ENCODE measurements at regions not wholly inside any gene's neighbourhood (a gene's known extent, or its start where the extent isn't known, plus 50 kb on each side); places are given as distances from the start of the nearest gene placed in this dataset.
"Not testable (repeated sequence)": the region's sequence is repeated elsewhere in the genome, so short reads cannot be mapped to it uniquely, and the experiment has no call there.

DNA sequence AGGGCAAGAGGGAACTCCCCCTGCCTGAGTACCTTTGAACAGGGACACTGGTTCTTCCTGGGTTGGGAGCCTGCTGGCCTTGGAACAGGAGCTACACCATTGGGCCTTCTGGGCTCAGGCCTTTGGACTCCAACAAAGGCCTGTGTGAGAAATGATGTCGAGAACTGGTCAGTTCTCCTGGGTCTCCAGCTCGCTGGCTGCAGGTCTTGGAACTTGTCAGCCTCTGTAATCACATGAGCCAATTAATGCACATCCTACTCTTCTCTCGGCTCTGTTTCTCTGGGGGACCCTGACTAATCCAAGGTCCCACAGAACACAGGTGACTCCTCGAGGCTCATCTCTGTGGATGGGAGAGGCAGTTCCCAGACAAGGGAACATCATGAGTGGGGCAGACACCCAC lies 104.7 kb upstream of the PLGLB2 start:
- not testable (repeated sequence) for DNase-seq (ENCODE audit: low spot score)

DNA sequence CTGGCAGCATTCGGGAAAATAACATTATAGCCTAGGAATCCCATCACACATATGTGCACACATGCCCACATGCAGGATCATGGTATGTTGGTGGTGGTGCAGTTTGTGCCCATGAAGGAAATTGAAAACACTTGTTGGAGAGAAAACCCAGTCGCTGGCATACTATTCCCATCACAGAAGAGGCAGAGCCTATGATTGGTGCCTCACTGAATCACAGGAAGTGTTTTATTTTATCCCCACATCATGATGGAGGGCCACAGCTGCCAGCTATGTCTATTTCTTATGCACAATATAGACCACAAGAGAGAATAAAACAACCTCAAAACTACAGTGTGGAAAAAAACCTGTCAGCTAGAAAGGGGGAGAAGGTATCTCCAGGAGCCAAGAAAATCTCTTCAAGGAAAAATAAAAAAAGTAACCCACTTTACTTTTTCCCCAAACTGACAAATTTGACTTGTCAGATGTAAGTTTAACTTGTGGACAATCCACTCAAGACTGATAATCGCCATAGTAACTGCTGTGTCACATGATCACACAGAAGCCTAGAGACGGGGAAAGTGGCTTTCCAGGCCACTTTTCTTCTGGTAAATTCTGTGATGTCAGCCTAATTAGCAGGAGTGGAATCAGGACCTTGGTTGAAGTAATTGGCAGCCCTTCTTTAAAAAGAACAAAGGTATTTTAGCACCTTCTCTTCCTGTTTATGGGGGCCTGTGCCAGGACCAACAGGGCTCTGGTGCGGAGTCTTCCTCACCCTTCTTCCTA lies 100.0 kb upstream of the PLGLB2 start:
- not testable (repeated sequence) for DNase-seq (ENCODE audit: low spot score)

DNA sequence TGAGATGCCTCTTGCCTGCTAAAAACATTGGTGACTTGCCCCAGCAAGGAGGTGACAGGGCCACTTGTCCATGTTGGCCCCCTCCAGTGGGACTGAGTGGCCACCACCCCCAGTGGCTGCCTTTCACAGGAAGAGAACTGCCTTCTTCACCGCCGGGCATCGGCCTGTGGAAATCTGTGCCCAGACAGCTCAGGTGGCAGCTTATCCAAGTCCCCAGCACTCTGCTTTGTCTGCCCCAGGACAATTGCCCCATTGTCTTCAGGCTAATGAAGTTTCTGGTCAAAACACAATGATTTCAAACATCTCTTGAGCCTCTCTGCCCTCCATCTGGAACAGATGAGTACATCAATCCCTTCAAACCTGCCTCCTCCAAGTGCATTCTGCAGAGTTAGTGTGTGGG lies 99.1 kb upstream of the PLGLB2 start:
- DNase-seq (ENCODE audit: low spot score), result not testable (repeated sequence)

DNA sequence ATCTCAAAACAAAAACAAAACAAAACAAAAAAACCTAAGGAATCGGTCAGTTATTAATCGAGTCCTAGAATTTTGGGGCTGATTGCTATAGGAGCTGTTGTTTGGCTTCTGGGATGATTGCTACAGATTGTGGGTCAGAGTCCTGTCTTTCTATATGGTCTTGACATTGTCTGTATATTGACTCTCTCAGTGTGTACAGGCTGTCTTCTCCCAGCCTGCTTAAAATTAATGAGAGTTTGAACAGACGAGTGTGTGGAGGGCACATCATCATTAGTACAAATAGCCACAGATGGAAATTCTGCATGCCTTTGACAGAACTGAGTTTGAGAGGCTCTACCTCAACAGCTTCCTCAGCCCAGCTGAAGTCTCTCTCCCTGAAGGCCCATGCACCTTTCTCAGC lies 98.0 kb upstream of the PLGLB2 start:
- not testable (repeated sequence) for DNase-seq (ENCODE audit: low spot score)

DNA sequence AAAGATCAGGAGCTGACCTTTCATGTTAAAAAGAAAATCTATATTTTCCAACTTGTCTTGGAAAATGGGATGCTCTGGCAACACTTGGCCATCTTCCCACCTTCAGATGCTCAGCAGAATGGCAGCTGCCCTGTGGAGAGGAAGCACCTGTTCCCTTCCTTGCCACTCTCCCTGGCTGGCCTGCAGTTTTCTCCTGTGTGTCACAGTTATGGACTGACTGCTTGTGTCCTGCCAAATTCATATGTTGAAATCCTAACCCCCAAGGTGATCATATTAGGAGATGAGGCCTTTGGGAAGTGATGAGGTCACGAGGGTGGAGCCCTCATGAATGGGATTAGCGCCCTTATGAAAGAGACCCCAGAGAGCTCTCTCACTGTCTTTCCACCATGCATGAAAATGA lies 97.0 kb upstream of the PLGLB2 start:
- not testable (repeated sequence) for DNase-seq (ENCODE audit: low spot score)

DNA sequence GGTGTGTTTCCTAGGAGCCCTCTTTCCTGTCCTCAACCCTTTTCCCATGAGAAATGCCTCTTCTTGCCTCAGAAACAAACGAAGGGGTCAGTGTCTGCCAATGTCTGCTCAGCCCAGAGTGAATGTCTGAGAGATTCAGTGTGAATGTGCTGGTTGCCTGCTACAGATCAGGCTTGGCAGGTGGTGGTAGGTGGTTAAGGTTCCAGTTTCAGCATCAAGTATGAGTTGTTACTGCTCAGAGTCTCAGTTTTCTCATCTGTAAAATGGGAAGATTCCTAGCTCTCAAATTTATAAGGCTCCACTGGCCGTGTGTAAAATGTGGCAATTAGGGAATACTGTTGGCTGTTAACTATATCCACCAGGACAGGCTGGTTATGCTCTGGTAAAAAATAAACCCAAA lies 96.3 kb upstream of the PLGLB2 start:
- DNase-seq (ENCODE audit: low spot score), result not testable (repeated sequence)

DNA sequence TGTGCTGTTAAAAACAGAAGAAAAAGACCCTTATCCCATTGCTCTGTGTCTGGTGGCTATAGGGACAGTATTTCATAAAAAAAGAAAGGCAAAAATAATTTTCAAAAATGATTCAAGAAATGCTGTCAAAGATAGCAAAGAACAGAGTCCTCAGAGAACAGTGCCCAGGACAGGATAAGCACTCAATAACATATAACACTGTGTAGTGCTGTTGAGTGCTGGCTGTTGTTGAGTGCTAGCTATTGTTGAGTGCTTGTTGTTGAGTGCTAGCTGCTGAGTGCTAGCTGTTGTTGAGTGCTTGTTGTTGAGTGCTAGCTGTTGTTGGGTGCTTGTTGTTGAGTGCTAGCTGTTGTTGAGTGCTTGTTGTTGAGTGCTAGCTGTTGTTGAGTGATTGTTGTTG lies 94.5 kb upstream of the PLGLB2 start:
- not testable (repeated sequence) for DNase-seq (ENCODE audit: low spot score)

DNA sequence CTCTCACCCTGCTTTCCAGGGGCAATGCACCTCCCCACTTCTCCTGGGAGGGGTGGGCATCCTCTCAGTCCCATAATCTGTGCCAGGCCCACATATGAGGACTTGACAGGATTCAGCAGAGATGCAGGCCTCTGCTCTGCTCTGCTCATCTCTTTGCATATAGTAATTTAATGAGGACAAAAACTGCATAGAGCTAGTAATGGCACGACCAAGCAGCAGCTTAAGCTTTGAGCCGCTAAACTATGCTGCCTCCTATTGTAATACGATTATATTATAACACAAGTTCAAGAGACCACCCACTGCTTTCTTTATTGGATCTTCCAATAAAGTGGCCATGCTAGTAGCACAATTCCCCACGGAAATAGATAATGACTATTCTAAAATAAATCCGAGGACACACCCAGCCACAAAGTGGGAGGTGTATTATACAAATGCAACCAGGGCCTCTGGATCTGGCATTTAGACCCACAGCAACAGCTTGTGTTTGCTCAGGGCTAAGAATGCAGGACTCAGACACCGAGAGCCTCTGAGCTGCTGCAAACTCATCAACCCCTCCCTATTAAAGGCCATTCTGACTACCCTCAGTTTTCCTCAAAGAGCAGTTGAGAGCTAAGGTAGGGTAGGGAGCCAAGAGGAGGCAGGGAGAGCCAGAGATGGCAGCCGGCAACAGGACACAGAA lies 93.6 kb upstream of the PLGLB2 start:
- not testable (repeated sequence) for DNase-seq (ENCODE audit: low spot score)

DNA sequence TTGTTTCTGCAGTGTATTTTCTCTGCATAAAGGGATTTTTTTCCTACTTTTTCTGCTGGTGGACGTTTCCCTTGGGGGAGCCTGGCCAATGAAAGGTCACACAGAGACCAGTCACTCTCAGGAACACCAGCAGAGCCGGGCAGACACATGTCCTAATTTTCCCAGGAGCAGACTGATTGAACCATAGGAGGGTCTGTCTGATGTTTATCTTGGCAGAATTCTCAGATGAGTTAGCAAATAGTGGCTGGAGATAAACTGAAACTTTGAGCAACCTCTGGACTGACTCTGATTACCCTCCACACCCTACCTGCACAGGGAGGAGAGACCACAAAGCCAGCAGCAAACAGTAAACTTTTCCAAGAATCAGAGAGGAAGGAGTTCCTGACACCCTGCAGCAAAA lies 90.0 kb upstream of the PLGLB2 start:
- DNase-seq (ENCODE audit: low spot score), result not testable (repeated sequence)

DNA sequence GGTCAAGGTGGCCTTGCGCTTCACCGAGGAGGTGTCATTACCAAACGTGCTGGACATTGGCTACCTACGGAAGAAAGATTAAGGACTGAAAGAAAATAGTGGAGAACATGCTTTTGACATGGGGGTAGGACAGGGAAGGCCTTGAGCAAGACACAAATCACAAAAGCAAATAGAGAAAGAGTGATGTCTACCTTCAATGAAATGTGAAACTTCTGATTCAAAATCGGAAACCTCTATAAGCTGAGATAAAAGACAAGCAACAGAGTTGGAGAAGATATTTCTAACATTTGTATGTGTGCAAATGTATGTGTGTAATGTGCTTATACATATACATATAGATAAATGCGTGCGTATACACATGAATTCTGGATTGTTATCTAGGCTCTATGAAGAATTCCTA lies 89.5 kb upstream of the PLGLB2 start:
- DNase-seq (ENCODE audit: low spot score), result not testable (repeated sequence)

DNA sequence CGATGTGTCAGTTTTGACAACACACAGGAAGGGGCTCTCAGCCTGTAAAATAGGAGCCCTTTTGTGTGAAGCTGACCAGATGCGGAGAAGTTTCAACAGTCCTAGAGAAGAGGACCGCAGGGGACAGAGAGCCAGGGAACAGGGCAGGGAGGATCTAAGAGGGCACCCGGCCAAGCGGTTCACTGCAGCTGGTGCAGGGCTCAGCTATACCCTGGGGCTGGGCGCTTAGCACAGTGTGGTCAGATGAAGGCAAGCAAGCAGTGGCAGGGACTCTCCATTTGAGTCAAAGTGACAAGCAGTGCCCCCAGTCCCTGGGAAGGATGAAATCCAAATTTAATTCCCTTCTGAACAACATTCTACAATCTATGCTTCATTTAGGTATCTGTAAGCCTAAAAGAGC lies 88.9 kb upstream of the PLGLB2 start:
- not testable (repeated sequence) for DNase-seq (ENCODE audit: low spot score)

DNA sequence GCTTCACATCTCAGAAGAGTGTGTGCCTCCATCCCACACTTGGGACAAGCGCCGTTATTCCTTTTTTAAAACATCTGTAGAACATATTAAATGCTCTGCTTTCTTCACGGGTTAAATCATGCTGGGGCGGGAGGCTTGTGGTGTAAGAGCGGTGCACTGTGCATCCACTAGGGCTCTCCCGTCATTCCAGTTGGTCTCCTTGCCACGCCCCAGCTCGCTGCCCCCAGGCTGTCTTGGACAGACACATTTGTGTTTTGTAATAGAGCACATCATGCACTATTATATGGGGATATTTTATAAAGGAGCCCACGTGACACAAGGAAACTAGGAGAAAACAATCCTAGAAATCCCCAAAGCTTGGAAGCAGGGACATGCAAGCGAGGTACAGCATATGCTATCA lies 87.7 kb upstream of the PLGLB2 start:
- DNase-seq (ENCODE audit: low spot score), result not testable (repeated sequence)

DNA sequence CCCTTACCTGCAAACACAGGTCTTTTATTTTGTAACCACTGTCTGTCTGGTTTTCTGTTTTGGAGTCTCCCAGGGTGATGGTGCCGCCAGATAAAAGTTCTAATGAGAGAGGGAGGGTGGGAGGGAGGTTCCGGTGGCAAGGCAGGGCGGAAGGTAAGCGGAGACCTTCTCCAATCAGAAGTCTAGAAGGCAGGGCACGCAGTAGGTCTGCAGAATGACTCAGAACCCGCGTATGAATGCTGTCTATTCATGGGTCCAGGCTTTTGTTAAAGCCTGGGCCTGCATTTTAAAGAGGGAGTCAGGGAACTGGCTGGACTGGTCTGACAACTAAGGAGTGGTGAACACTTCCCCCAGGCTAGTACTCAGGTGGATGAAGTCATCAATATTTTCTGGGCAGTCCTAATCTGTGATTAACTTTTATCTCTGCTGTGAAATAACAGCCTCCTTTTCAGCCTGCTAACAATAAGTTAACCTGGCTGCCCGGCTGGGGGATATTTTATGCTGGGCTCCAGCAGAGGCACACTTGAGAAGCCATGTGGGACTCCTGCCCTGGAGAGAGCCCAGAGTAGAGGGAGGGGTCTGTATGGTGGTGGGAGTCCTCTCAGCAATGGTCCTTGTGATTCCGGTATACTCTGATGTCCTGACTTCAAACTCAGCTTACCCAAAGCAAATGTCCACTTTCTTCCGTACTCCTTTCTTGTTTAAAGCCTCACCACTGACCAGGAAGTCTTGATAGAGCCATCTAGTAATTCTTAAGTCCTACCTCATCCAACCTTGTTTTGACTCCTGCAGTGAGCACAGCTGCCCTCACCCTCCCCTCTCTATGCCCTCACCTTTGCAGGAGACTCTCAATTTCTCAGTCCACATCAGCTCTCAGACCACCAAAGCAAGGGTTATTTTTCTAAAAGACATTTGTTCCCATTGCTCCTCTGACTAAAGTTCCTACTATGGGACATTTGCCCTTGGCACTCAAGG lies 85.3 kb upstream of the PLGLB2 start:
- DNase-seq (ENCODE audit: low spot score), result peak; percentile 53

DNA sequence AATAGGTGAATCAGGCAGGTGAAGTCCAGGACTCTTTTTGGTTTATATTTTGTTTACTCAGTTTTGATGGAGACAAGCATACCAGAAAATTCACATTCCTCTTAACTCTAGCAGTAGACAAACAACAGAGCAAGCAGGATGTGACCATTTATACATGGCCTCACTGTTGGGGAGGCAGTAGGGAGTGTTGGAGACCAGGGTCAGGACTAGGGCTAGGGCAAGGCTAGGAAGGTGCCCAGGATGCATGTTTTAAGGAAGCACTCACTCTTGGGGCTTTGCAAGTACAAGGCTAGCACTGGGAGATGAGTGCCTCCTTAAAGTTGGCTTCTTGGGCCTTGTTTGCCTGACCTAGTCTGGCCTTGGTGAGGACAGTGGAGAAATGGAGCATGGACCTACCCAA lies 84.5 kb upstream of the PLGLB2 start:
- not testable (repeated sequence) for DNase-seq (ENCODE audit: low spot score)

DNA sequence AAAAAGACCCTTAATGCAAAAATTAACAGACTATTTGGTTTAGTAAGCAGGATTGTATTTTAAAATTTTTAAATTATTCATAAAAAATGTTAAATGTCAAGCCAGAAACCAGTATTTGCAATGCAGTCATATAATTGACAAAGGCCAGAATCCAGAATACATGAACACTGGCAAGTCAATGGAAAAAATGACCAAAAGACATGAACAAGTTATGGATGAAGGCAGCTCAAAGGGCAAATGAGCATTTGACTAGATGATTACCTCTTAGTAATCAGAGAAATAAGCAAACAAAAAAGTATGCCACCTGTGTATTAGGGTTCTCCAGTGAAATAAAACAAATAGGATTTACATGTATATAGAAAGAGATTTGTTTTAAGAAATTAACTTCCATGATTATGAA lies 80.9 kb upstream of the PLGLB2 start:
- not testable (repeated sequence) for DNase-seq (ENCODE audit: low spot score)

DNA sequence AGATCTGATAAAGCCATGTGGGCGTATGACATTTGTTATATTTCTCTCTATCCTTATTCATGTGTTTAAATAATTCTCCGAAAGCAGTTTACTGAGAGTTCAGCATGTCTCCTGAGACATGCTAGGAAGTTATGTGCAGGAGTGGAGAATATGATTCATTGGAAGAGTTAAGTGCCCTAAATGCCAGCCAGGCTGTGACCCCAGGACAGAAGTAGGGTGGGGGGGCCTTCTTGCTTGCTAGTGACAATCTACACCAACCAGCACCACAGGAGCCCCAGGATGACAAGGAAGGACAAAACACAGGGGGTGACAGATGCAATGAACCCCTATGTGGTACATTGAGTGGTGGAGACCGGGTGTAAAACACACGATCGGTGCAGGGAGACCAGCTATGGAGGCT lies 79.5 kb upstream of the PLGLB2 start:
- not testable (repeated sequence) for DNase-seq (ENCODE audit: low spot score)

DNA sequence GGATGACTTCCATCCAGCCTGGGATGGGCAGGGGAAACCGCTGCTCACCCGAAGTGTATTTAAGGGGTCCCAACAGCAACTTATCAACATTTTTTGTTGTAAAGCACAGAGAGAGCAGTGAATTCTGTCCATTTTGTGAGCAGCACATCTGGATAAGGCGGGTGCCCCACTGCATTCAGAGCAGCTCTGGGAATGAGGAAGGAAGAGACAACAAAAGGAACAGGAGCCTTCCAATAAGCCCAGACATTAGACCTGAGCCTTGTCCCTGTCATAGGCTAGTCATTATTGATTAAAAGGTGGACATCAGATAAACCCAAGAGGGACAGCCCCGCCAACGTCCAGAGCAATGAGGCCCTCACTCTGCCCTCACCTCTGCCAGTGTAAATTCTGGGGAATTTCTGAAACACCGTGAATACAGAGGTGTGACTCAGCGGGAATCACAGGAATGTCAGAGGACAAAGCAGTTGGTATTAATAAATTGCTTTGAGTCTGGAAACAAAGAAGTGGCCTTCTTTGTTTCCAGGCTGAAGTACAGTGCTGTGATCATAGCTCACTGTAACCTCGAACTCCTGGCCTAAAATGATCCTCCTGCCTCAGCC lies 78.2 kb upstream of the PLGLB2 start:
- not testable (repeated sequence) for DNase-seq (ENCODE audit: low spot score)

DNA sequence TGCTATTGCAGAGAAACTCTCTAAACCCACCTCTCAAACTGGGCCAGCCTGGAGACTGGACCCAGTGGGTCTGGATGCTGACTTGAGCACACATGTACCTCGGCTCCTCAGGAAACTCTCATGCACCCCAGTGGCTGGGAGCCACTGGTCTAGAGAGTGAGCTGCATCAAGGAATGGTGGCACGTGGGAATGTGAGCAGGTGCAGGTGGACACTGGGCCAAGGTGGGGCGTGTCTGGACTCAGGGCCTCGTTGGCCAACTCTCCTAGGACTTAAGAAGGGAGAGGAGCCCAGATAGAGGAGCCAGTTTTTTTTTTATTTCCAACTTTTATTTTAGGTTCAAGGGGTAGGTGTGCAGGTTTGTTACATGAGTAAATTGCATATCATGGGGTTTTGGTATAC lies 75.5 kb upstream of the PLGLB2 start:
- DNase-seq (ENCODE audit: low spot score), result not testable (repeated sequence)

DNA sequence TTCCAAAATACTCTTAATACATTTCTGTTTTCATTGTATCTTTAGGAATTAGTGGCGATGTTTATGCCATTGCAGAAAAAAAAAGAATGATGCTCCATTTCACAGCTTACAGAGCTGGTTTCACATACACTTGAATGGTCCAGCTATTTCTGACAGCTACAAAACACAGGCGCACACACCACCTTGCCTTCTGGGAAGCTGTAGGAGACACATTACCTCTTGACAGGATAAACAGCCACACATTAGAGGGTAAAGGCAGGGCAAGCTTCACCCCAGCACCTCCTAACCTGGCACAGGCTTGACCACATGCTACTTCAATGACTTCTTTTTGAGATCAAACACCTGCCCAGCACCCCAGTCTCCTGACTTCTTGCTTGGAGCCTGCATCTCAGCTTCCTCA lies 73.2 kb upstream of the PLGLB2 start:
- not testable (repeated sequence) for DNase-seq (ENCODE audit: low spot score)

DNA sequence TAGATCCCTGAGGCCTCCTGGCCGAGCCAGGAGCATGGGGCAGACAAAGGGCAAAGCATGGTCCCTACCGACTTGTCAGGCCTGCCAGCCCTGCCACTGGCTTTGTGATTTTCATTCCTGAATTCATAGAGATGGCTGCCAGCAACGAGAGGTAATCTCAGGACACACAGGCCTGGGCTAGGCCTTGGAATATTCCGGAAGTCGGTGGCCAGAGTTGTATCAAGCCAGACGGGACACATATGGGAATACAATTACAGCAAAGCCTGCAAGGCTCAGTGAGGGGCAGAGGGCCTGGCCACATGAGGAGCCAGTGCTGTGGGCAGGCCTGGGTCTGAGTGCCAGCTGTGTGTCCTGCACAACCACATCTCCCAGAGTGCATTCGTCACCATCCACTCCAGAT lies 72.4 kb upstream of the PLGLB2 start:
- not testable (repeated sequence) for DNase-seq (ENCODE audit: low spot score)

DNA sequence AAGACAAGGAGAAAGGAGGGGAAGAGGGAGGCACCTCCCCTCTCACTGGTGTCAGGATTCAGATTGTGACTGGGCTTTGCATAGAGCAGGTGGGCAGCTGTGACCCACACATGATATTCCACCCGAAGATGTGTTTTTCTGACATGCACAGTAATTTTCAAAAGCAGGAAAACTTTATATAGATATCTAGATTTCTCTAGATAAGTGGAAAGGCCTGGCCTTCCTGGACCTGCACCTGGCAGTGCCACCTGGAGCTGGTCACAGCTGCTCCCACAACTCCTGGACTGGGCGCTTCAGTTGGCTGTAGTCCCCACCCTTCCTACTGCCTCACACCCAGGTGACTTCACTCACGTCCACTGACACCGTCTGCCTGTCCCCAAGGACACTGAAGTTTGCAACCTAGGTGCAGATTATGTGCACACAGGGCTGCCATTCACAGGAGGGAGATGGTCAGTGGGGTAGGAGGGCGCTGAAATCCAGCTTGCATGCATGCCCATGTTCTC lies 70.4 kb upstream of the PLGLB2 start:
- DNase-seq (ENCODE audit: low spot score), result not testable (repeated sequence)

DNA sequence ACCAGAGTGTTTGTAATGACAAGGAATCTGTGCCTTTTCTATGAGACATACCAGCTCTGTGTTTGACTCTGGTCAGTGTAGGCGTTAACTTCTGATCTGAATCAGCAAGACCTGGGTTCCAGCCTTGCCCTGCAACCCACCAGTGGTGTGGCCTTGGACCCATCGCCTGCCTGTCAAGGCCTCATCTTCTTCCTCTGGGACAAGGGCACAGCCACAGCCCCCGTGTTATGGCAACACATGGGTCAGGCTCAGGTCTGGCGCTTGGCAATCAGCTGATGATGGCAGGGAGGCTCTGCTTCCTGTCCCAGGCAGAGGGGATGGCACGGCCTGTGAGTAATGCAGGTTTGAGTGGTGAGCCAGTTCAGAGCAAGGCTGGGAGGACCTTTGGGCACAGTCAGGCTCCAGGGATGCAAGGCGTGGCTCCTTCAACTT lies 69.1 kb upstream of the PLGLB2 start:
- DNase-seq (ENCODE audit: low spot score), result not testable (repeated sequence)

All from iPS-NIHi11 (cell line).